TTC549 (cell line): ENCODE measurements at regions not wholly inside any gene's neighbourhood (a gene's known extent, or its start where the extent isn't known, plus 50 kb on each side); places are given as distances from the start of the nearest gene placed in this dataset.

Experiments
- FAIRE-seq: peaks from 2 replicates; lab custom pipeline; 2012; peaks lifted over from hg19 to GRCh38; lab: Jason Lieb, UNC

GRCh38 chr5:39742916-39743315, 318.1 kb upstream of the DAB2 start:
- no peak for FAIRE-seq

GRCh38 chr5:39740404-39740803, 315.6 kb upstream of the DAB2 start:
- FAIRE-seq = no peak

GRCh38 chr5:39732166-39732565, 307.4 kb upstream of the DAB2 start:
- no peak for FAIRE-seq

- FAIRE-seq = no peak
Measured at GRCh38 chr5:39730699-39731098, 305.9 kb upstream of the DAB2 start.

GRCh38 chr5:39730006-39730405, 305.2 kb upstream of the DAB2 start:
- FAIRE-seq = no peak

GRCh38 chr5:39726467-39726866, 301.7 kb upstream of the DAB2 start:
- no peak for FAIRE-seq

GRCh38 chr5:39721394-39721793, 296.6 kb upstream of the DAB2 start:
- no peak for FAIRE-seq

- FAIRE-seq = no peak
Measured at GRCh38 chr5:39720136-39720535, 295.4 kb upstream of the DAB2 start.

- no peak for FAIRE-seq
Measured at GRCh38 chr5:39717176-39717897, 292.6 kb upstream of the DAB2 start.

- peak; percentile 19 for FAIRE-seq
Measured at GRCh38 chr5:39716532-39717028, 291.8 kb upstream of the DAB2 start.

- FAIRE-seq = no peak
Measured at GRCh38 chr5:39714036-39714698, 289.4 kb upstream of the DAB2 start.

- no peak for FAIRE-seq
Measured at GRCh38 chr5:39713250-39713916, 288.6 kb upstream of the DAB2 start.

- no peak for FAIRE-seq
Measured at GRCh38 chr5:39712316-39713249, 287.8 kb upstream of the DAB2 start.

GRCh38 chr5:39711821-39712220, 287.0 kb upstream of the DAB2 start:
- peak; percentile 89 for FAIRE-seq

GRCh38 chr5:39709032-39709431, 284.3 kb upstream of the DAB2 start:
- FAIRE-seq = no peak

- FAIRE-seq = no peak
Measured at GRCh38 chr5:39702928-39703327, 278.1 kb upstream of the DAB2 start.

- FAIRE-seq = peak; percentile 86
Measured at GRCh38 chr5:39700523-39700922, 275.7 kb upstream of the DAB2 start.

GRCh38 chr5:39698838-39699560, 274.2 kb upstream of the DAB2 start:
- FAIRE-seq = no peak

- FAIRE-seq = no peak
Measured at GRCh38 chr5:39697881-39698280, 273.1 kb upstream of the DAB2 start.

GRCh38 chr5:39696672-39697398, 272.1 kb upstream of the DAB2 start:
- peak; percentile 98 for FAIRE-seq

- no peak for FAIRE-seq
Measured at GRCh38 chr5:39691993-39692392, 267.2 kb upstream of the DAB2 start.
